Hematopoietic multipotent progenitor cell treated with erythropoietin and hydrocortisone succinate and interleukin-3 and kit ligand, for 8 days (in vitro differentiated cells): ENCODE measurements at regions not wholly inside any gene's neighbourhood (a gene's known extent, or its start where the extent isn't known, plus 50 kb on each side); places are given as distances from the start of the nearest gene placed in this dataset.
"Not testable (repeated sequence)": the region's sequence is repeated elsewhere in the genome, so short reads cannot be mapped to it uniquely, and the experiment has no call there.

ENCODE experiments used
- DNase-seq: peaks from one replicate; pipeline ENCODE4 v3.0.0-alpha.2; 2015

GRCh38 chr1:218494449-218494852, 149.3 kb downstream of the TGFB2 start:
- DNase-seq: no peak

DNA sequence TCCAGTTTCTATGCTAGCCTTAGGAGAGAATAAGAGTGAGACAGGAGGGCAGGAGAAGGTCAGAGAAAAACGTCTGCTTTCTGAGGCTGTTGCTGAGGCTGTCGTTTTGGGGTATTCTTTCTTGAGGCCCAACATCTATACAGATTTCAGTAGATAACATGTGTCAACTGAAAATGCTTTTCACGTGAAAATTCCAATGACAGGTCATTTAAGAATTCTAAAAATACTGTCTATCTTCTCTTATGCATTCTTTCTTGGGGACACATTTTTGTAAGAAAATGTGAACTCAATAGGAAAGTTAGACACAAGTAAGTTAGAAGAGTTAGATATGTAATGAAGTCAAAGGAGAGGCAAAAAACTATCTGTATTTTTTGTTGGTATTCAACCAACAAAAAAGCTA, 150.8 kb downstream of the TGFB2 start:
- DNase-seq: no peak

- DNase-seq: no peak
Observed at GRCh38 chr1:218496561-218496960, 151.4 kb downstream of the TGFB2 start.

DNA sequence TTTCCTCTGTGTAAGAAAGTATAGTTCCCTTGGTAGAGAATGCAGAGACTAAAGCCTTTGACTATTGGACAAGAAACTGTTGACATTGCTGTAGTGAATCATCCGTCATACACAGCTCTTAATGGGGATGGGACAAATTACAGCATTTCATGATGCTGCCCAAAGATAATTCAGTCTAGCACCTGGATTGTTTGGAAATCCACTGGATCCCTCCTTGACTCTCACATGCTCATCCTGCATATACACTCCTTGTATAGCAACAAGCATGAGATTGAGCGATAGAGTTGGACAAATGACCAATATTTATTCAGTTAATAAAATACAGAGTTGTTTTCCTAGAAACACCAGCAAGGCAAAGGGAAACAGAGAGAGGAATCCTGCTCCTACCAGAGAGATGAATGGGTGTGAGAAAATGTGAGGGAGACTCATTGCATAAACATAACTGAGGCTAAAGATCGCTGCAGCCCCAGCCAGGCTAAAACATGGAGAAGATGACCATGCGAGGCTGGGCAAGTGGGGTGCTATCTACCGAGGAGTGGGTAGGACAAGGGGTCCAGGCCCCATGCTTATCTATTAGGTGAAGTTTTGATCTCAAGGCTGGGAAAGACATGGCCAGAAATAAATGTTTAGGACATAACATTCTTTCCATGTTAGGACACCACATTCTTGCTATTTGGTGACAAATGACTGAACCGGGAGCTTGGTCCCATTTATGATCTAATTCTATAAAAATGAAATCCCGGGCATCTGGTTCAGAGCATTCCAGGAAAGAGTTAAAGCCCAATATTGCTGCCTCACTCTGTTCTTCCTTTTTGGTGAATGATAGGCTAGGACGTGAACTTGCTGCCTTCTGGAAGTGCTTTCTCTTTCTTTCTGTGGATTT, 153.2 kb downstream of the TGFB2 start:
- no peak for DNase-seq

DNA sequence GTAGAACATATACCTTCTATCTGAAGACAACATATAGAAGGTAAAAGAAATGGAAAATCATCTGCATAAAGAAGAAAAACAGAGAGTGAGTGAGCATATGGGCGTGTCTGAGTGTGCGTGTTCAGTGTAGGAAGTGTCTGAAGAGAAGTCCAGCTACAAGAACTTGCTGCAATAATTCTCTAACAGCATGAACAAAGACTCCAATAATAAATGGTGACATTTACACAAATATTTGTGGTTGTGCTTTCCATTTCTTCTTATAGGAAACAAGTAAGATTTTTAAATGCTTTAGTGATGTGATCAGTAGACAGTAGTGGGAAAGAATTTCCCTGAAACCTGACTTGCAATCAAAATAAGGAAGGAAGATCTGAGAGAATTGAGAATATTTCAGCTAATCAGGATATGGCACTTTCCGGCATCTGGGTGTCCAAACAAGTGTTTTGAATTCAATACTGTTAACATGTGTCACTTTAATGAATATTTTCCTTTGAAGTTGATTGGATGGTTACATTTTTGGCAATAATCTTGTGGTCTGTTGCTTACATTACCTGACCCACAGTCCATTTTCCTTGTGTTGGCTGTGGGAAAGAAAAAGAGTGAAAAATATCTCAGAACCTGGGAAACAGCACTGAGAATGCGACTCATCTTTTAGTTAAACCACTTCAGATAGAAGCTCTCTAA, 154.0 kb downstream of the TGFB2 start:
- no peak for DNase-seq

DNA sequence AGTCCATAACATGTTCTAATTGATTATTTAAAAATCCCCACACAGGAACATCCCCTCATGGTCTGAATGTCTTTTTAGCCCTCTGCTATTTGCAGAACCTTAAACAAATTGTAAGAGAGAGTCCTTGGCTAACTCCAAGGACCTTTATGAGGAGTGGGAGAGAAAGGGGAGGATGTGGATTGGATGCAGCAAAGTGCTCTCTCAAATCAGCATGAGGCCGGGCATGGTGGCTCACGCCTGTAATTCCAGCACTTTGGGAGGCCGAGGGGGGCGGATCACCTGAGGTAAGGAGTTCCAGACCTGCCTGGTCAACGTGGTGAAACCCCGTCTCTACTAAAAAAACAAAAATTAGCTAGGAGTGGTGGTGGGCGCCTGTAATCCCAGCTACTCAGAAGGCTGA, 154.8 kb downstream of the TGFB2 start:
- DNase-seq: no peak

- DNase-seq: no peak
Observed at GRCh38 chr1:218501161-218501560, 156.0 kb downstream of the TGFB2 start.

- no peak for DNase-seq
Observed at GRCh38 chr1:218502383-218502782, 157.2 kb downstream of the TGFB2 start.

- no peak for DNase-seq
Observed at GRCh38 chr1:218503102-218503501, 158.0 kb downstream of the TGFB2 start.

GRCh38 chr1:218507355-218508002, 162.3 kb downstream of the TGFB2 start:
- DNase-seq: no peak

- DNase-seq: no peak
Observed at GRCh38 chr1:218510153-218510772, 165.1 kb downstream of the TGFB2 start.

DNA sequence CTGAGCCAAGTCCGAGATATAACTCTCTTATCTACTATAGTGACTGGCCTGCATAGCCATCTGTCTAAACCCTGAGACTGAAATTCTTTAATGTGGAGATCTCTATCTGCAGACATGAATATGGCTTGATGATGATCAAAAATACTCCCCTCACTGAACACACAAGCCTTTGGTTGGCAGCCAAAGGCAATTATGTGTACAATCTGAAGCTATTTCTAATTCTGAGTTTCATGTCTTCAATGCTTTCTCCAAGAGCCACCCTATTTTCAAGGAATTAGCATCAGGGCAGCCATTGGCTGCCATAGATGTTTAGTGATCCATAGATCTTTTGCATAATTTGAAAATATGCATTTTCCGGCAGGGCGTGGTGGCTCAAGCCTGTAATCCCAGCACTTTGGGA, 168.2 kb downstream of the TGFB2 start:
- DNase-seq: no peak

- no peak for DNase-seq
Observed at GRCh38 chr1:218514689-218515088, 169.6 kb downstream of the TGFB2 start.

- DNase-seq: no peak
Observed at GRCh38 chr1:218516526-218516925, 171.4 kb downstream of the TGFB2 start.

DNA sequence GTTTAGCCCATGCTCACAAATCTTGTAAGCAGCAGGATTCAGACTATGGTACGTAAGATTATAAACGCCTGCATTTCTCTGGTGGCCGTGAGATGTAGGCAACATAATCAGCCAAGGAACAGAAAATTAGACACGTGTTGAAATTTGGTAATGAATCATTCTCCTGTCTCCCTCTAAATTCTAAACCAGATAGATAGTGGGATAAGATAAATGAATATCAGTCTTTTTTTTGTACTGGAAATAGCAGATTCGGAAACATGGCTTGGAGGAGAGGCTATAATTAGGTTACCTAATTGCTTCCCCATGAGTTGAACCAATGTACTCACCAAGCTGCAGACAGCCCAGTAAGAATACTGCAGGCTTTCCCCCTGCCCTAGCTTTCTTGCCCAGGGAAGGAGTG, 172.3 kb downstream of the TGFB2 start:
- no peak for DNase-seq

- DNase-seq: no peak
Observed at GRCh38 chr1:218518216-218518740, 173.1 kb downstream of the TGFB2 start.

DNA sequence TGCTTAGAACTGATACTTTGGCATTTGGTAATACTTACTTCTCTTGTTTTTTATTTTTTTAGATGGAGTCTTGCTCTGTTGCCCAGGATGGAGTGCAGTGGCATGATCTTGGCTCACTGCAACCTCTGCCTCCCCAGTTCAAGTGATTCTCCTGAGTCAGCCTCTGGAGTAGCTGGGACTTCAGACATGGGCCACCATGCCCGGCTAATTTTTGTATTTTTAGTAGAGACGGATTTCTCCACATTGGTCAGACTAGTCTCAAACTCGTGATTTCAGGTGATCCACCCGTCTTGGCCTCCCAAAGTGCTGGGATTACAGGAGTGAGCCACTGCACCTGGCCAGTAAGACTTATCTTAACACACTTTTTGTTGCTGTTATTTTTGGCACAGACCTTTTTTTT, 175.5 kb downstream of the TGFB2 start:
- not testable (repeated sequence) for DNase-seq

DNA sequence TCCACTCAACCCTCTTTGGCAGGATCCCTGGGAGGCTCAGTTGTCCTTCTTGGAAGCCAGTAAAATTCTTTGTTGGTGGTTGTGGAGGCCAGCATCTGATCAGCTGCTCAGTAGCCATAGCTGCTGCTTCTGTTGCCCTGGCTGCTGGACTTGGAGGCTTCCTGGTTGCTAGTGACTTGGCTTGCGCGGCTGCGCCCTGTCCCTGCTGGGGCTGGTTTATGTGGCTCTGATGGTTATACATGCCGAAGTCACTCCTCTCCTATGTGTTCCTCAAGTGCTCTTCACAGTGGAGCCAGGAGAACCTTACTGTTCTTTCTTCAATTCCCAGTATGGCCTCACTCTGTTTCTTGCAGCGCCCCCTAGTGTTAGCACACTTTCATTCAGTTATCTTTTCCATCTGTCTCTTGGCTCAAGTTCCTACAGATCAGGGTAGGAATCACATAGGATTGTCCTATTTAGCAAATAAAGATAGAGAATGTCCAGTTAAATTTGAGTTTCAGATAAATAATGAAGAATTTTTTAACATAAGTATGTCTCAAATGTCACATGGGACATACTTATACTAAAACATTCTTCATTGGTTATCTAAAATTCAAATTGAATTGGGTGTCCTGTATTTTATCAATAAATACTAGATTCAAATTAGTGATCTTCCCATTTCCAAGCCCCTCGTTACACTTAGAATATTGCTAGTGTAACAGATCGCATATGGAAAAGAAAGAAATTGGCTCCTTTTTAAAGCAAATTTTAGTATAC, 176.5 kb downstream of the TGFB2 start:
- peak; percentile 72 for DNase-seq

DNA sequence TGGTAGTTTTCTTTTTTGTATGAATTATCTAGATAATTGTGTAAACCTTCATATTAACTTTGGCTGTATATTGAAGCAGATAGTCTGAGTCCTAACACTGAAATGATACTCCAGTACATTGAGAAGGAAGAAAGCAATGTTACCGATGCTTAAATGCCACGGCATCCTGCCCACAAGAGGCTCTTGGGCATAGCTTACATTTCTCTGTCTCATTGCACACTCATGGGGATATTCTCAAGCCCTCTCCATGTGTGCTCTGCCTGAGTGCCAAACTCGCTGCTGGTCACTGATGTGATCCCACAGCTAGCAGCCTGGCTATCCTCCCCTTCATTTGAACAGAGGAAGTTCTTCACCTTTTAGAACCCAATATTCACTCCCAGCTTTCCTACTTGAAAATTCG, 179.4 kb downstream of the TGFB2 start:
- no peak for DNase-seq

DNA sequence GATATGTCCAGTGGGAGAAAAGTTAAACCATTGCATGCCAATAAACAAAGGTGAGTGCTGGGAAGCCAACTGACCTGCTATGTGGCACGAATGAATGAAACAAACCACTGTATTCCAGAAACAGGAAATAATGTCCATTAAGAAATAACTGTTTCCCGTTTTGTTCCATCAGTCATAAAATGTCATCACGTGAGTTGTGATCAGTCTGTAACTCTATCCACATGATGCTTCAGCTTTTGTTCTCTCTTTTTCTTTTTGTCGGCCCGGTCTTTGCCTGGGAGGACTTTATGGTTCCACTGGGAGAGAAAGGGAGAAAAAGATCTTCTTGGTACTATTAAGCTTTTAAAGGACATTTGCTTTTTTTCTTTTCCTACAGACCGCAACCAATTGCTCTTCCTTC, 179.9 kb downstream of the TGFB2 start:
- no peak for DNase-seq

DNA sequence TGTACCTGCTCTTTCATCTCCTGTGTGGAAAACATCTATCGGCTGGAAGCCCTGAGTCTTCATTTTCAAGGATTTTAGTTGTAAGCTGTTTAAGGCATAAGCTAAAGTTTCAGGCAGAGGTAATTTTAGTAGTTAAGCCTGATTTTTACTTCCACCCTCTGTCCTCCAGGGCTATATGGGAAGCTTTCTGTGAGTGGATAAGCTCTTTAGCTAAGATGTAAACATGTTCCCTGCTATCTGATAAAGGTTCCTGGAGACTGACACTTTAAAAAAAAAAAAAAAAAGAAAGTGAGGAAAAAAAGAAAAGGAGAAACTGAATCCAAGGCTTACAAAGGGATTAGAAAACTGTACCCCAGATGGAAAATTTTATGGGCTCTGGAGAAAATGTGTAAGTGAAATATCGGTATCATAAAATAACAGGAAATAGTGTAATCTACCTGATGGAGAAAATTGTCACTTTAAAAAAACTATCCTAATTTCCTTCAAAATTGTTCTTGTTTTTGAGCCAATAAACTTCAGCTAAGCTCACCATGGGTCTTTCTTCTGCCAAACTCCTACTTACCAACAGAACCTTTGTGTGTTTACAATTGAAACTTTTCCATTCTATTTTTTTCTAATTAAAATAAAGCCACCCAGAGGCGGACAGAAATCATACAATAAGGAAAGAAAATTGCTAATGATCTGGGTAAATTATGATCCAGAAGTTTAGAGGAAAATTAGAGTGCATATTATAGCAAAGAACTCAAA, 180.5 kb downstream of the TGFB2 start:
- DNase-seq: no peak

DNA sequence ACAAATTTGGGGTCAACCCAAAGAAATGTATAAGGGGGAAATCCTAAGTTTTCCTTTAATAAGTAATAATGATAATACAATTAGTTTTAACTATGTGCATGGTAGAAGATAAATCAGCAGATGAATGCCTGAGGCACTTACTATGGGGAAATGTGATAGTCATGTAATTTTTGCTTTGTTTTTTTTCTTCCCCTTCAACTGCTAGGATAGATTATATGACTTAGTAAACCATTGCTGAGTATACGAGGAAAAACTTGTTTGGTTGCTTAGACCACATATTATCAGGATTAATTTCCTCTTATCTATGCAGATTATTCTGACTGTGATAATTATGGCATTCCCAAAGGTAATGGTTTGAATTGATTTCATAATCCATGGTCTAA, 181.1 kb downstream of the TGFB2 start:
- no peak for DNase-seq
